ENCODE measurements at regions not wholly inside any gene's neighbourhood (a gene's known extent, or its start where the extent isn't known, plus 50 kb on each side); places are given as distances from the start of the nearest gene placed in this dataset.

- Histone ChIP-seq H3K27me3 (no peaks in the 10 kb centered on the region), H3K36me3 (no peaks in the 10 kb centered on the region), H3K4me1 (ENCODE audit: control insufficient read depth in 1 of 2, insufficient read depth in 1 of 2, low read depth in 1 of 2, low read length in 1 of 2) (no peaks in the 10 kb centered on the region), H3K4me3 (ENCODE audit: low read depth in 1 of 2, low read length in 1 of 2) (no peak overlapping the region), H3K27ac (no peak overlapping the region), H3K9me3 (no peaks in the 10 kb centered on the region)
- no peak for TF ChIP-seq CTCF (IDR thresholded peaks at IDR 0.05)
Observed at GRCh38 chr6:169131390-169131789, 122.3 kb downstream of the THBS2 start.

- Histone ChIP-seq H3K27me3 (no peaks in the 10 kb centered on the region), H3K9me3 (no peaks in the 10 kb centered on the region), H3K4me1 (ENCODE audit: control insufficient read depth in 1 of 2, insufficient read depth in 1 of 2, low read depth in 1 of 2, low read length in 1 of 2) (no peaks in the 10 kb centered on the region), H3K27ac (no peak overlapping the region), H3K4me3 (ENCODE audit: low read depth in 1 of 2, low read length in 1 of 2) (no peak overlapping the region), H3K36me3 (no peaks in the 10 kb centered on the region)
- TF ChIP-seq CTCF (IDR thresholded peaks at IDR 0.05): no peak
Observed at GRCh38 chr6:169130113-169130512, 123.5 kb downstream of the THBS2 start.

GRCh38 chr6:169121013-169121412 is 132.6 kb downstream of the THBS2 start:
- no peaks in the 10 kb centered on the region for H3K9me3 ChIP-seq
- no peaks in the 10 kb centered on the region for H3K36me3 ChIP-seq
- H3K27ac ChIP-seq: no peak overlapping the region
- H3K4me3 ChIP-seq (ENCODE audit: low read depth in 1 of 2, low read length in 1 of 2): no peak overlapping the region
- no peak for TF ChIP-seq CTCF (IDR thresholded peaks at IDR 0.05)
- no peaks in the 10 kb centered on the region for H3K27me3 ChIP-seq
- no peaks in the 10 kb centered on the region for H3K4me1 ChIP-seq (ENCODE audit: control insufficient read depth in 1 of 2, insufficient read depth in 1 of 2, low read depth in 1 of 2, low read length in 1 of 2)

- TF ChIP-seq CTCF (IDR thresholded peaks at IDR 0.05): no peak
- no peak overlapping the region for H3K4me3 ChIP-seq (ENCODE audit: low read depth in 1 of 2, low read length in 1 of 2)
- no peaks in the 10 kb centered on the region for H3K36me3 ChIP-seq
- no peaks in the 10 kb centered on the region for H3K4me1 ChIP-seq (ENCODE audit: control insufficient read depth in 1 of 2, insufficient read depth in 1 of 2, low read depth in 1 of 2, low read length in 1 of 2)
- H3K27me3 ChIP-seq: no peaks in the 10 kb centered on the region
- H3K9me3 ChIP-seq: no peaks in the 10 kb centered on the region
- no peak overlapping the region for H3K27ac ChIP-seq
Observed at GRCh38 chr6:169119669-169120068, 134.0 kb downstream of the THBS2 start.

- Histone ChIP-seq H3K4me1 (ENCODE audit: control insufficient read depth in 1 of 2, insufficient read depth in 1 of 2, low read depth in 1 of 2, low read length in 1 of 2) (no peaks in the 10 kb centered on the region), H3K27me3 (no peaks in the 10 kb centered on the region), H3K4me3 (ENCODE audit: low read depth in 1 of 2, low read length in 1 of 2) (no peak overlapping the region), H3K27ac (no peak overlapping the region), H3K36me3 (no peaks in the 10 kb centered on the region), H3K9me3 (no peaks in the 10 kb centered on the region)
- TF ChIP-seq CTCF (IDR thresholded peaks at IDR 0.05): no peak
Observed at GRCh38 chr6:169118346-169118830, 135.3 kb downstream of the THBS2 start.

GRCh38 chr6:169117663-169118062 is 136.0 kb downstream of the THBS2 start:
- Histone ChIP-seq H3K9me3 (no peaks in the 10 kb centered on the region), H3K4me3 (ENCODE audit: low read depth in 1 of 2, low read length in 1 of 2) (no peak overlapping the region), H3K36me3 (no peaks in the 10 kb centered on the region), H3K27me3 (no peaks in the 10 kb centered on the region), H3K4me1 (ENCODE audit: control insufficient read depth in 1 of 2, insufficient read depth in 1 of 2, low read depth in 1 of 2, low read length in 1 of 2) (no peaks in the 10 kb centered on the region), H3K27ac (no peak overlapping the region)
- no peak for TF ChIP-seq CTCF (IDR thresholded peaks at IDR 0.05)

All from neutrophil (primary cell).